ENCODE measurements at regions not wholly inside any gene's neighbourhood (a gene's known extent, or its start where the extent isn't known, plus 50 kb on each side); places are given as distances from the start of the nearest gene placed in this dataset.
"Not testable (repeated sequence)": the region's sequence is repeated elsewhere in the genome, so short reads cannot be mapped to it uniquely, and the experiment has no call there.

DNA sequence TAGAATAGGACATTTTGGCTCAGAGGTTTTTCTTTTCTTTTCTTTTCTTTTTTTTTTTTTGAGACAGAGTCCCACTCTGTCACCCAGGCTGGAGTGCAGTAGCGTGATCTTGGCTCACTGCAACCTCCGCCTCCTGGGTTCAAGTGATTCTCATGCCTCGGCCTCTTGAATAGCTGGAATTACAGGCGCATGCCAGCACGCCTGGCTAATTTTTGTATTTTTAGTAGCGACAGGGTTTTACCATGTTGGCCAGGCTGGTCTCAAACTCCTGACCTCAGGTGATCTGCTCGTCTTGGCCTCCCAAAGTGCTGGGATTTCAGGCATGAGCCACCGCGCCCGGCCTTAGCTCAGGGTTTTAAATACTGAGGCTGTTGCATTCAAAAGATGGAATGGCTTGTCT is 156.1 kb downstream of the PRL start:
- H3K4ac ChIP-seq (ENCODE audit: low read depth, low read length); H2AK5ac ChIP-seq (ENCODE audit: low read length); H3K27me3 ChIP-seq (ENCODE audit: insufficient read depth, low read length, poor library complexity); DNase-seq; H2BK5ac ChIP-seq (ENCODE audit: low read length); H3K23ac ChIP-seq (ENCODE audit: low read length); H4K8ac ChIP-seq (ENCODE audit: low read depth, low read length); H3K18ac ChIP-seq (ENCODE audit: low read length); H3K9ac ChIP-seq (ENCODE audit: low read length); H3K79me2 ChIP-seq (ENCODE audit: control insufficient read depth, insufficient read depth, low read length); H3K4me2 ChIP-seq (ENCODE audit: low read length); H2BK15ac ChIP-seq (replicated peaks; ENCODE audit: low read depth); H4K5ac ChIP-seq (ENCODE audit: low read length); H3K79me1 ChIP-seq (ENCODE audit: low read length); H3K56ac ChIP-seq (ENCODE audit: low read length); H3K27ac ChIP-seq (ENCODE audit: low read depth, low read length); H3K36me3 ChIP-seq (ENCODE audit: control insufficient read depth, insufficient read depth, low read length); H3K4me1 ChIP-seq (ENCODE audit: control insufficient read depth, low read depth, low read length); H3K4me3 ChIP-seq (ENCODE audit: low read length); H2BK120ac ChIP-seq (ENCODE audit: low read depth, low read length): not testable (repeated sequence)
- WGBS (ENCODE audit: extremely low coverage, insufficient coverage, low lambda C conversion rate), result no CpG with 5 or more reads among the region's 10 CpGs

- no peak overlapping the region for H3K27ac ChIP-seq (ENCODE audit: low read depth, low read length)
- no peaks in the 10 kb centered on the region for H3K79me2 ChIP-seq (ENCODE audit: control insufficient read depth, insufficient read depth, low read length)
- no peak overlapping the region for H4K8ac ChIP-seq (ENCODE audit: low read depth, low read length)
- no peaks in the 10 kb centered on the region for H3K27me3 ChIP-seq (ENCODE audit: insufficient read depth, low read length, poor library complexity)
- no peak overlapping the region for H3K18ac ChIP-seq (ENCODE audit: low read length)
- no peak overlapping the region for H3K23ac ChIP-seq (ENCODE audit: low read length)
- no peaks in the 10 kb centered on the region for H3K4me1 ChIP-seq (ENCODE audit: control insufficient read depth, low read depth, low read length)
- no peak overlapping the region for H4K5ac ChIP-seq (ENCODE audit: low read length)
- H3K36me3 ChIP-seq (ENCODE audit: control insufficient read depth, insufficient read depth, low read length), result no peaks in the 10 kb centered on the region
- DNase-seq, result no peak
- H3K4ac ChIP-seq (ENCODE audit: low read depth, low read length), result no peak overlapping the region
- WGBS (ENCODE audit: extremely low coverage, insufficient coverage, low lambda C conversion rate), result no CpG with 5 or more reads among the region's 5 CpGs
- no peak overlapping the region for H3K4me2 ChIP-seq (ENCODE audit: low read length)
- no peak overlapping the region for H2BK15ac ChIP-seq (replicated peaks; ENCODE audit: low read depth)
- H3K56ac ChIP-seq (ENCODE audit: low read length), result no peak overlapping the region
- no peak overlapping the region for H2BK5ac ChIP-seq (ENCODE audit: low read length)
- no peak overlapping the region for H3K4me3 ChIP-seq (ENCODE audit: low read length)
- no peak overlapping the region for H3K9ac ChIP-seq (ENCODE audit: low read length)
- H2BK120ac ChIP-seq (ENCODE audit: low read depth, low read length), result no peak overlapping the region
- H2AK5ac ChIP-seq (ENCODE audit: low read length), result no peak overlapping the region
- no peaks in the 10 kb centered on the region for H3K79me1 ChIP-seq (ENCODE audit: low read length)
Observed at GRCh38 chr6:22141241-22141745, 155.5 kb downstream of the PRL start.

- no peak overlapping the region for H3K23ac ChIP-seq (ENCODE audit: low read length)
- no peak overlapping the region for H3K9ac ChIP-seq (ENCODE audit: low read length)
- H3K4me1 ChIP-seq (ENCODE audit: control insufficient read depth, low read depth, low read length), result peaks cover 8% of the 10 kb centered on the region
- H2AK5ac ChIP-seq (ENCODE audit: low read length), result no peak overlapping the region
- H3K79me1 ChIP-seq (ENCODE audit: low read length), result peaks cover 1% of the 10 kb centered on the region
- no peak overlapping the region for H2BK5ac ChIP-seq (ENCODE audit: low read length)
- H3K4ac ChIP-seq (ENCODE audit: low read depth, low read length), result no peak overlapping the region
- no peak overlapping the region for H4K5ac ChIP-seq (ENCODE audit: low read length)
- no peak overlapping the region for H3K18ac ChIP-seq (ENCODE audit: low read length)
- H4K8ac ChIP-seq (ENCODE audit: low read depth, low read length), result no peak overlapping the region
- H2BK15ac ChIP-seq (replicated peaks; ENCODE audit: low read depth), result no peak overlapping the region
- no CpG with 5 or more reads among the region's 7 CpGs for WGBS (ENCODE audit: extremely low coverage, insufficient coverage, low lambda C conversion rate)
- no peak overlapping the region for H2BK120ac ChIP-seq (ENCODE audit: low read depth, low read length)
- DNase-seq, result no peak
- no peaks in the 10 kb centered on the region for H3K27me3 ChIP-seq (ENCODE audit: insufficient read depth, low read length, poor library complexity)
- no peak overlapping the region for H3K4me3 ChIP-seq (ENCODE audit: low read length)
- H3K79me2 ChIP-seq (ENCODE audit: control insufficient read depth, insufficient read depth, low read length), result no peaks in the 10 kb centered on the region
- H3K56ac ChIP-seq (ENCODE audit: low read length), result no peak overlapping the region
- H3K36me3 ChIP-seq (ENCODE audit: control insufficient read depth, insufficient read depth, low read length), result no peaks in the 10 kb centered on the region
- no peak overlapping the region for H3K4me2 ChIP-seq (ENCODE audit: low read length)
- no peak overlapping the region for H3K27ac ChIP-seq (ENCODE audit: low read depth, low read length)
Observed at GRCh38 chr6:22142856-22143255, 154.0 kb downstream of the PRL start.

- Histone ChIP-seq H3K18ac (ENCODE audit: low read length) (no peak overlapping the region), H4K8ac (ENCODE audit: low read depth, low read length) (no peak overlapping the region), H3K27me3 (ENCODE audit: insufficient read depth, low read length, poor library complexity) (no peaks in the 10 kb centered on the region), H3K4me2 (ENCODE audit: low read length) (no peak overlapping the region), H3K4me3 (ENCODE audit: low read length) (no peak overlapping the region), H2AK5ac (ENCODE audit: low read length) (no peak overlapping the region), H3K9ac (ENCODE audit: low read length) (no peak overlapping the region), H4K5ac (ENCODE audit: low read length) (no peak overlapping the region), H3K4me1 (ENCODE audit: control insufficient read depth, low read depth, low read length) (peaks cover 11% of the 10 kb centered on the region), H3K27ac (ENCODE audit: low read depth, low read length) (no peak overlapping the region), H3K56ac (ENCODE audit: low read length) (no peak overlapping the region), H2BK120ac (ENCODE audit: low read depth, low read length) (no peak overlapping the region), H2BK15ac (replicated peaks; ENCODE audit: low read depth) (no peak overlapping the region), H2BK5ac (ENCODE audit: low read length) (no peak overlapping the region), H3K4ac (ENCODE audit: low read depth, low read length) (no peak overlapping the region), H3K79me2 (ENCODE audit: control insufficient read depth, insufficient read depth, low read length) (no peaks in the 10 kb centered on the region), H3K23ac (ENCODE audit: low read length) (no peak overlapping the region), H3K79me1 (ENCODE audit: low read length) (peaks cover 4% of the 10 kb centered on the region), H3K36me3 (ENCODE audit: control insufficient read depth, insufficient read depth, low read length) (no peaks in the 10 kb centered on the region)
- DNase-seq, result peak; percentile 51
- no CpG with 5 or more reads among the region's 3 CpGs for WGBS (ENCODE audit: extremely low coverage, insufficient coverage, low lambda C conversion rate)
Observed at GRCh38 chr6:22145376-22145775, 151.5 kb downstream of the PRL start.

DNA sequence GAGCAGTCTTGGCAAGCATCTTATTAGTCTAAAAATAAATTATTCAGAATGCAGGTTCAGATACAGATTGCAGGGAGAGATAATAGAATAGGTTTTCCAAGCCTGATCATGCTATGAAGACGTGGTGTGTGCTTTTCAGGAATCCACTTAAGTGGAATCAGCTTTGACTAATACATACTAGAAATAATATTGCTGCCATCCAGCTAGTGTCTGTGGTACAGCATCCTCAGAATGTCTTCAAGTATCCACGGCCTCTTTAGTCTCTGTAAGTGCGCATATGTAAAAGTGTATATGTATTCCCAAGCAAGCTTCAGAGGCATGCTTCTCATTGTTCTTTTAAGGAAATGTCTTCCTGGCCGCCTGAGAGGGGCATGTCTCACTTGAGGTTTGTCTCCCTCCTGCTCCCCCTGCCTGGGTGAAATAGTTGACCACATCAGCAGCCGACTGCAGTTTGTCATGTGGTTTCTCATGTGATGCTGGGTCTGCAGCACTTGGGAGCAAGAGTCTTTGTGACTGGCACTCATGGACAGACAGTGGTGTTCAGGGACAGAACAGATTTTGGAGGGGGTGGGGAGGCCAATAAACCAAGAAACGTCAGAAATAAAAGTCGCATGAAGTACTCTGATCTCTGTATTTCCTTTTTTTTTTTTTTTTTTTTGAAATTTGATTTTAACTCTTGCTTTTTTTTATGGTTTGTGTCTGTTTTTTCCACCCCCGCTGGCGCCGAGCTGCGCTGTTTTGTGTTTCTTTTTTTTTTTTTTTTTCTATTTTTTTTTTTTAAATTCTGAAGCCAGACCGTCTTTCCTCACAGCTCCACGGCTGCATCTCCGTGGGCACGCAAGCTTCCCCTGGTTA is 150.8 kb downstream of the PRL start:
- Histone ChIP-seq H3K23ac (ENCODE audit: low read length) (no peak overlapping the region), H3K79me2 (ENCODE audit: control insufficient read depth, insufficient read depth, low read length) (no peaks in the 10 kb centered on the region), H2BK15ac (replicated peaks; ENCODE audit: low read depth) (no peak overlapping the region), H3K27me3 (ENCODE audit: insufficient read depth, low read length, poor library complexity) (no peaks in the 10 kb centered on the region), H4K5ac (ENCODE audit: low read length) (no peak overlapping the region), H3K36me3 (ENCODE audit: control insufficient read depth, insufficient read depth, low read length) (no peaks in the 10 kb centered on the region), H3K79me1 (ENCODE audit: low read length) (peaks cover 4% of the 10 kb centered on the region), H4K8ac (ENCODE audit: low read depth, low read length) (no peak overlapping the region), H3K27ac (ENCODE audit: low read depth, low read length) (no peak overlapping the region), H2AK5ac (ENCODE audit: low read length) (no peak overlapping the region), H3K4ac (ENCODE audit: low read depth, low read length) (no peak overlapping the region), H3K4me2 (ENCODE audit: low read length) (no peak overlapping the region), H3K4me1 (ENCODE audit: control insufficient read depth, low read depth, low read length) (peaks cover 11% of the 10 kb centered on the region), H3K9ac (ENCODE audit: low read length) (no peak overlapping the region), H3K18ac (ENCODE audit: low read length) (no peak overlapping the region), H2BK5ac (ENCODE audit: low read length) (no peak overlapping the region), H2BK120ac (ENCODE audit: low read depth, low read length) (no peak overlapping the region), H3K4me3 (ENCODE audit: low read length) (no peak overlapping the region), H3K56ac (ENCODE audit: low read length) (peak overlapping the region; percentile 39)
- WGBS (ENCODE audit: extremely low coverage, insufficient coverage, low lambda C conversion rate), result no CpG with 5 or more reads among the region's 15 CpGs
- DNase-seq, result peak; percentile 86

- no peaks in the 10 kb centered on the region for H3K27me3 ChIP-seq (ENCODE audit: insufficient read depth, low read length, poor library complexity)
- DNase-seq, result no peak
- H3K79me2 ChIP-seq (ENCODE audit: control insufficient read depth, insufficient read depth, low read length), result no peaks in the 10 kb centered on the region
- H3K18ac ChIP-seq (ENCODE audit: low read length), result no peak overlapping the region
- no peak overlapping the region for H2AK5ac ChIP-seq (ENCODE audit: low read length)
- peak overlapping the region; percentile 32 for H3K23ac ChIP-seq (ENCODE audit: low read length)
- no peak overlapping the region for H4K5ac ChIP-seq (ENCODE audit: low read length)
- no peak overlapping the region for H3K27ac ChIP-seq (ENCODE audit: low read depth, low read length)
- no peak overlapping the region for H2BK15ac ChIP-seq (replicated peaks; ENCODE audit: low read depth)
- H2BK5ac ChIP-seq (ENCODE audit: low read length), result no peak overlapping the region
- no peak overlapping the region for H3K4me3 ChIP-seq (ENCODE audit: low read length)
- H3K56ac ChIP-seq (ENCODE audit: low read length), result no peak overlapping the region
- H3K36me3 ChIP-seq (ENCODE audit: control insufficient read depth, insufficient read depth, low read length), result no peaks in the 10 kb centered on the region
- no peak overlapping the region for H4K8ac ChIP-seq (ENCODE audit: low read depth, low read length)
- H2BK120ac ChIP-seq (ENCODE audit: low read depth, low read length), result no peak overlapping the region
- H3K4me2 ChIP-seq (ENCODE audit: low read length), result no peak overlapping the region
- H3K4ac ChIP-seq (ENCODE audit: low read depth, low read length), result no peak overlapping the region
- H3K4me1 ChIP-seq (ENCODE audit: control insufficient read depth, low read depth, low read length), result peaks cover 11% of the 10 kb centered on the region
- WGBS (ENCODE audit: extremely low coverage, insufficient coverage, low lambda C conversion rate), result no CpG with 5 or more reads among the region's 17 CpGs
- no peak overlapping the region for H3K9ac ChIP-seq (ENCODE audit: low read length)
- H3K79me1 ChIP-seq (ENCODE audit: low read length), result peaks cover 4% of the 10 kb centered on the region
Observed at GRCh38 chr6:22146678-22146930, 150.2 kb downstream of the PRL start.

Data from mesendoderm (in vitro differentiated cells).